Suppressor macrophage treated with lipopolysaccharide for 1 hour (primary cell): ENCODE measurements at regions not wholly inside any gene's neighbourhood (a gene's known extent, or its start where the extent isn't known, plus 50 kb on each side); places are given as distances from the start of the nearest gene placed in this dataset.

Source experiments
- DNase-seq, 3 donors: peaks; one replicate each; pipeline ENCODE4 v3.0.0-alpha.2; 2020 to 2022

GRCh38 chr6:91317984-91318383 is 731.1 kb upstream of the MAP3K7 start:
- DNase-seq = no peak

- no peak for DNase-seq
Measured at GRCh38 chr6:91317247-91317835, 730.5 kb upstream of the MAP3K7 start.

GRCh38 chr6:91310178-91310577 is 723.3 kb upstream of the MAP3K7 start:
- no peak for DNase-seq

- no peak for DNase-seq
Measured at GRCh38 chr6:91305755-91306154, 718.9 kb upstream of the MAP3K7 start.

GRCh38 chr6:91304521-91304920 is 717.6 kb upstream of the MAP3K7 start:
- no peak for DNase-seq

- DNase-seq = no peak
Measured at GRCh38 chr6:91303326-91303725, 716.5 kb upstream of the MAP3K7 start.

- DNase-seq = no peak
Measured at GRCh38 chr6:91299544-91300491, 712.9 kb upstream of the MAP3K7 start.

GRCh38 chr6:91298543-91299145 is 711.8 kb upstream of the MAP3K7 start:
- no peak for DNase-seq

GRCh38 chr6:91293395-91293794 is 706.5 kb upstream of the MAP3K7 start:
- no peak for DNase-seq

- no peak for DNase-seq
Measured at GRCh38 chr6:91291071-91291470, 704.2 kb upstream of the MAP3K7 start.

GRCh38 chr6:91288741-91289140 is 701.9 kb upstream of the MAP3K7 start:
- no peak for DNase-seq

GRCh38 chr6:91281901-91282300 is 695.0 kb upstream of the MAP3K7 start:
- DNase-seq = no peak

GRCh38 chr6:91280494-91280830 is 693.6 kb upstream of the MAP3K7 start:
- DNase-seq = no peak

GRCh38 chr6:91279740-91280493 is 693.0 kb upstream of the MAP3K7 start:
- no peak for DNase-seq

GRCh38 chr6:91278416-91278815 is 691.5 kb upstream of the MAP3K7 start:
- DNase-seq = no peak

GRCh38 chr6:91276315-91276714 is 689.4 kb upstream of the MAP3K7 start:
- DNase-seq = no peak

- no peak for DNase-seq
Measured at GRCh38 chr6:91273729-91274128, 686.9 kb upstream of the MAP3K7 start.

GRCh38 chr6:91271807-91272206 is 684.9 kb upstream of the MAP3K7 start:
- DNase-seq = no peak

- DNase-seq = no peak
Measured at GRCh38 chr6:91268941-91269340, 682.1 kb upstream of the MAP3K7 start.

- DNase-seq = no peak
Measured at GRCh38 chr6:91267246-91267645, 680.4 kb upstream of the MAP3K7 start.

GRCh38 chr6:91266156-91266555 is 679.3 kb upstream of the MAP3K7 start:
- no peak for DNase-seq

GRCh38 chr6:91243436-91243835 is 656.6 kb upstream of the MAP3K7 start:
- DNase-seq = no peak

GRCh38 chr6:91242614-91242949 is 655.7 kb upstream of the MAP3K7 start:
- no peak for DNase-seq
